ENCODE measurements at regions not wholly inside any gene's neighbourhood (a gene's known extent, or its start where the extent isn't known, plus 50 kb on each side); places are given as distances from the start of the nearest gene placed in this dataset.

DNA sequence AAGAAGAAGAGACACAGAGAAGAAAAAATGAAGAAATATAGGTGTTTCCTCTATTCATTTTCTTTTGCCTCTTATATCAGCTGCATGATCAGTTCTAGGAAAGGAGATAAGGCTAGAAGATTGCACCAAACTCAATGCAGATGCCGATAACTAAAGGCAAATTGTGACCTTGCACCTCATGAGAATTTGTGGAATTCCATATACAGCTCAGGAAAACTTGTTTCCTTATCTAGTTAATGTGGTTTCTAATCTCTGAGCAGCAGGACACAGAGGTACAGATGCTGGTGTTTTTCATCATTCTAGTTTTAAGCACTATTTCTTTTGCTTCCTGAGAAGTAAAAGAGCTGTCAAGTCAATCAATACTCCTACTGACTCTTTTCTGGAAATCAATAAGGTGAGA, 104.6 kb upstream of the NWD2 start:
- Mint-ChIP-seq H3K36me3 (ENCODE audit: low read depth) (no peaks in the 10 kb centered on the region), H3K27me3 (ENCODE audit: low read depth, poor library complexity) (peaks cover 4% of the 10 kb centered on the region), H3K27ac (no peak overlapping the region), H3K9me3 (peaks cover 3% of the 10 kb centered on the region), H3K4me1 (no peaks in the 10 kb centered on the region), H3K4me3 (no peak overlapping the region)
- no peak for DNase-seq
- TF ChIP-seq, protein P1, sequence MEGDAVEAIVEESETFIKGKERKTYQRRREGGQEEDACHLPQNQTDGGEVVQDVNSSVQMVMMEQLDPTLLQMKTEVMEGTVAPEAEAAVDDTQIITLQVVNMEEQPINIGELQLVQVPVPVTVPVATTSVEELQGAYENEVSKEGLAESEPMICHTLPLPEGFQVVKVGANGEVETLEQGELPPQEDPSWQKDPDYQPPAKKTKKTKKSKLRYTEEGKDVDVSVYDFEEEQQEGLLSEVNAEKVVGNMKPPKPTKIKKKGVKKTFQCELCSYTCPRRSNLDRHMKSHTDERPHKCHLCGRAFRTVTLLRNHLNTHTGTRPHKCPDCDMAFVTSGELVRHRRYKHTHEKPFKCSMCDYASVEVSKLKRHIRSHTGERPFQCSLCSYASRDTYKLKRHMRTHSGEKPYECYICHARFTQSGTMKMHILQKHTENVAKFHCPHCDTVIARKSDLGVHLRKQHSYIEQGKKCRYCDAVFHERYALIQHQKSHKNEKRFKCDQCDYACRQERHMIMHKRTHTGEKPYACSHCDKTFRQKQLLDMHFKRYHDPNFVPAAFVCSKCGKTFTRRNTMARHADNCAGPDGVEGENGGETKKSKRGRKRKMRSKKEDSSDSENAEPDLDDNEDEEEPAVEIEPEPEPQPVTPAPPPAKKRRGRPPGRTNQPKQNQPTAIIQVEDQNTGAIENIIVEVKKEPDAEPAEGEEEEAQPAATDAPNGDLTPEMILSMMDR (IDR thresholded peaks at IDR 0.05), result no peak

DNA sequence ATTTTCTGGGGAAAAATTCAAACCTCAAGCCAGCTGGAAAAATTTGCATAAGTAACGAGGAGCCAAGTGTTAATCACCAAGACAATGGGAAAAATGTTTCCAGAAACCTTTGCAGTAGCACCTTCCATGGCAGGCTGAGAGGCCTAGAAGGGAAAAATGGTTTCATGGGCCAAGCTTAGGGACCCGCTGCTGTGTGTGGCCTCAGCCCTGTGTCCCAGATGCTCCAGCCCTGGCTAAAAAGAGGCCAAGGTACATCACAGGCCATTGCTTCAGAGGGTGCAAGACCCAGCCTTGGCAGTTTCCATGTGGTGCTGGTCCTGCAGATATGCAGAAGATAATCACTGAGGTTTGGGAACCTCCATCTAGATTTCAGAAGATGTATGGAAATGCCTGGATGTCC, 98.3 kb upstream of the NWD2 start:
- Mint-ChIP-seq H3K4me3 (no peak overlapping the region), H3K9me3 (peaks cover 7% of the 10 kb centered on the region), H3K27me3 (ENCODE audit: low read depth, poor library complexity) (peaks cover 3% of the 10 kb centered on the region), H3K4me1 (no peaks in the 10 kb centered on the region), H3K27ac (no peak overlapping the region), H3K36me3 (ENCODE audit: low read depth) (no peaks in the 10 kb centered on the region)
- TF ChIP-seq, protein P1 (IDR thresholded peaks at IDR 0.05), result no peak
- no peak for DNase-seq

DNA sequence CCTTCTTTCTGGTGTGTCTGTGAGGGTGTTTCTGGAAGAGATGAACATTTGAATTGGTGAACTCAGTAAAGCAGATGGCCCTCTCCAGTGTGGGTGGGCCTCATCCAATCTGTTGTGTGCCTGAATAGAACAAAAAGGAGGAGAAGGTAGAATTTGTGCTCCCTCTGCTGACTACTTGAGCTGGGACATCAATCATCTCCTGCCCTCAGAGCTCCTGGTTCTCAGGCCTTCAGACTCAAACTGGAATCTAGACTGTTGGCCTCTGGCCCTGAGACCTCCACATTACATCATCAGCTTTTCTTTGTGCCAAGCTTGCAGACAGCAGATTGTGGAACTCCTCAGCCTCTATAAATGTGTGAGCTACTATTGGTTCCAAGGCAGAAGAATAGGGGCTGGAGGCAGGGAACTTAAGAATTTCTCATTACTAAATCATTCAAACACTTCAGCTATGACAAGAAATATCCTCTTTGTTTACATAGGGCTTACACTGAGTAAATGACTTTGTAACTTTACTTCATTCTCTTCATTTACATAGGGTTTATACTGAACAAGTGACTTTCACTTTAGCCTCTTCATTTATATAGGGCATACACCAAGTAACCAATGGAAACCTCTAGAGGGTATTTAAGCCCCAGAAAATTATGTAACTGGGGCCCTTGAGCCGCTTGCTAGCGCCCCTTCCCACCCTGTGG, 86.9 kb upstream of the NWD2 start:
- Mint-ChIP-seq H3K9me3 (no peaks in the 10 kb centered on the region), H3K27me3 (ENCODE audit: low read depth, poor library complexity) (peaks cover 4% of the 10 kb centered on the region), H3K4me1 (no peaks in the 10 kb centered on the region), H3K27ac (no peak overlapping the region), H3K36me3 (ENCODE audit: low read depth) (no peaks in the 10 kb centered on the region), H3K4me3 (no peak overlapping the region)
- DNase-seq, result no peak
- TF ChIP-seq, protein P1 (IDR thresholded peaks at IDR 0.05), result no peak

DNA sequence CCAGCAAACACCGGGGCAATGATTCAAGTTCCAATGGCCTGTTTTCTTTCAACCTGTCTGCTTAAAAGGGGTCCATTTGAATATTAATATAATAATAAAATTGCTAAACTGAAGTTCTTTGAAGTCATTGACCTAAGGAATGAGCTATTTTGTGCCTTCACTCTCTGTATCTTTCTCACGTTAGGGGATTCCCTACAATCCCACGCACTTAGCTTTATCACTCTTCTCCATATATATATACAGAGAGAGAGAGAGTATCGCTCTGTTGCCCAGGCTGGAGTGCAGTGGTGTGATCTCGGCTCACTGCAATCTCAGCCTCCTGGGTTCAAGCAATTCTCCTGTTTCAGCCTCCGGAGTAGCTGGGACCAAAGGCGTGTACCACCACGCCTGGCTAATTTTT, 83.9 kb upstream of the NWD2 start:
- Mint-ChIP-seq H3K27me3 (ENCODE audit: low read depth, poor library complexity) (peaks cover under 1% of the 10 kb centered on the region), H3K27ac (no peak overlapping the region), H3K36me3 (ENCODE audit: low read depth) (no peaks in the 10 kb centered on the region), H3K4me3 (no peak overlapping the region), H3K9me3 (no peaks in the 10 kb centered on the region), H3K4me1 (no peaks in the 10 kb centered on the region)
- DNase-seq, result no peak
- TF ChIP-seq, protein P1 (IDR thresholded peaks at IDR 0.05), result no peak

DNA sequence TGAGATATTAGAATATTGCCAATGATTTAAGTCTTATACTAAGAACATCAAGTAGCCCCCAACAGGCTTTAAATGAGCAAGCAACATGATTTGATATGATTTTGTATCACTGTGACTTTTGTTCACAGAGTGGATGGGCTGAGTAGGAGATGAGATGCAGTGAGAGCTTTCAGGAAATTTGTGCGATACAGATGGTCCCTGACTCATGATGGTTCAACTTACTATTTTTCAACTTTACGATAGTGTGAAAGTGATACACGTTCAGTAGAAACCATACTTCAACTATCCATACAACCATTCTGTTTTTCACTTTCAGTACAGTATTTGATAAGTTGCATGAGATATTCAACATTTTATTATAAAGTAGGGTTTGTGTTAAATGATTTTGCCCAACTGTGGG, 78.7 kb upstream of the NWD2 start:
- TF ChIP-seq, protein P1 (IDR thresholded peaks at IDR 0.05), result no peak
- Mint-ChIP-seq H3K4me1 (no peaks in the 10 kb centered on the region), H3K27ac (no peak overlapping the region), H3K36me3 (ENCODE audit: low read depth) (no peaks in the 10 kb centered on the region), H3K4me3 (no peak overlapping the region), H3K27me3 (ENCODE audit: low read depth, poor library complexity) (no peaks in the 10 kb centered on the region), H3K9me3 (no peaks in the 10 kb centered on the region)
- no peak for DNase-seq

DNA sequence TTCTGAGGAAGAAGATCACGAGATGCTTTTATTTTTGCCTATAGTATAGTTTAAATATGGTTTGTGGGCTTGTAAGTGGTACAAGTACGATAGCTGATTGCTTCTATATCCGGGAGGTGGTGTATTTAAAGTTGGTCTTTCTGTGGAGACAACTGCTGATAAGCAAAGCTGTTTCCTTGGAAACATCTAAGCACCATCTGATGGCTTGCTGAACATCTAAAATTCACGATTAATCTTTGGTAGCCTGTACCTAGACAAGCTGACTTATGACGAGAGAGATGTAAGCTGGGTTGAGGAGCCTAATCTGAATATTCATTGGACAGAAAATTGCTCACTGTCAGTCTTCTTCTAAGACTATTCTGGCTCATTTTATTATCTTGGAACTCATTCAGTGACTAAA, 74.6 kb upstream of the NWD2 start:
- Mint-ChIP-seq H3K27me3 (ENCODE audit: low read depth, poor library complexity) (no peaks in the 10 kb centered on the region), H3K4me3 (no peak overlapping the region), H3K27ac (no peak overlapping the region), H3K36me3 (ENCODE audit: low read depth) (no peaks in the 10 kb centered on the region), H3K4me1 (no peaks in the 10 kb centered on the region), H3K9me3 (peaks cover 4% of the 10 kb centered on the region)
- DNase-seq, result no peak
- TF ChIP-seq, protein P1 (IDR thresholded peaks at IDR 0.05), result no peak
